H1 (cell line): ENCODE measurements at regions not wholly inside any gene's neighbourhood (a gene's known extent, or its start where the extent isn't known, plus 50 kb on each side); places are given as distances from the start of the nearest gene placed in this dataset.

ENCODE experiments used
- CTCF ChIA-PET: fragments of 300-600 bp; sonication (Branson Sonifier 250); formaldehyde crosslinking; loops from one replicate; lab custom pipeline; 2021; ENCODE audit not compliant: partially characterized antibody; lab: Charles Lee
- POLR2A ChIA-PET: fragments of 300-600 bp; sonication (Branson Sonifier 250); formaldehyde crosslinking; loops from one replicate; lab custom pipeline; 2021; ENCODE audit warnings: inconsistent platforms; ENCODE audit not compliant: partially characterized antibody; lab: Charles Lee
- DNase-seq, 2 experiments: peaks; one replicate each; pipeline versions ENCODE4 v3.0.0 to v3.0.0-alpha.2; 2010 to 2022; ENCODE audit warnings: low spot score in 2 of 2, low read depth in 1 of 2, mixed read lengths in 1 of 2
- FAIRE-seq: peaks from 2 replicates; lab custom pipeline; 2011; peaks lifted over from hg19 to GRCh38; lab: Jason Lieb, UNC
- H2AFZ ChIP-seq: 2 replicates; pipeline ENCODE4 v1.8.1; 2012; ENCODE audit warnings: low read length, inconsistent platforms
- H2AK5ac ChIP-seq: 2 replicates; pipeline ENCODE4 v1.6.1; 2013; ENCODE audit warnings: low read depth, low read length
- H2BK120ac ChIP-seq: replicated peaks from 2 replicates; pipeline ENCODE3; 2013; ENCODE audit warnings: low read depth, low read length, inconsistent platforms
- H2BK12ac ChIP-seq: 2 replicates; pipeline ENCODE4 v1.6.1; 2013; ENCODE audit warnings: low read depth, low read length
- H2BK15ac ChIP-seq: 2 replicates; pipeline ENCODE4 v1.6.1; 2013; ENCODE audit warnings: low read length
- H2BK20ac ChIP-seq: 2 replicates; pipeline ENCODE4 v1.6.1; 2013; ENCODE audit warnings: low read length
- H2BK5ac ChIP-seq: 2 replicates; pipeline ENCODE4 v1.6.1; 2013; ENCODE audit warnings: low read depth, low read length
- H3K14ac ChIP-seq: 2 replicates; pipeline ENCODE4 v1.6.1; 2013; ENCODE audit warnings: inconsistent platforms; ENCODE audit not compliant: insufficient read length
- H3K18ac ChIP-seq: 2 replicates; pipeline ENCODE4 v1.6.1; 2013; ENCODE audit warnings: low read length; ENCODE audit errors: extremely low read depth
- H3K23ac ChIP-seq: 2 replicates; pipeline ENCODE4 v1.6.1; 2013; ENCODE audit warnings: inconsistent platforms; ENCODE audit not compliant: insufficient read length
- H3K23me2 ChIP-seq: 2 replicates; pipeline ENCODE4 v1.6.1; 2013; ENCODE audit warnings: low read depth, low read length
- H3K27ac ChIP-seq: 2 replicates; pipeline ENCODE4 v1.6.1; 2011; ENCODE audit warnings: low read depth, low read length, inconsistent platforms
- H3K27me3 ChIP-seq, 4 experiments: replicated peaks in 1 of 4; 1 replicate in 1 of 4; 2 replicates in 3 of 4; pipeline versions ENCODE4 v1.6.1 to v1.8.1; 2011 to 2013; ENCODE audit warnings: low read length in 3 of 4, mild to moderate bottlenecking in 3 of 4, inconsistent platforms in 2 of 4, mixed read lengths in 2 of 4, moderate library complexity in 1 of 4; ENCODE audit not compliant: control insufficient read depth in 3 of 4, insufficient read depth in 3 of 4; ENCODE audit errors: extremely low read depth in 1 of 4
- H3K36me3 ChIP-seq, 4 experiments: 2 replicates each; pipeline versions ENCODE4 v1.6.1 to v1.8.1; 2011 to 2013; ENCODE audit warnings: mild to moderate bottlenecking in 4 of 4, low read length in 3 of 4, moderate library complexity in 2 of 4, control low read depth in 1 of 4, inconsistent platforms in 1 of 4; ENCODE audit not compliant: insufficient read depth in 4 of 4, control insufficient read depth in 2 of 4
- H3K4ac ChIP-seq: replicated peaks from 2 replicates; pipeline ENCODE3; 2013; ENCODE audit warnings: low read length, low read depth, mixed read lengths, inconsistent platforms; ENCODE audit not compliant: insufficient read length
- H3K4me1 ChIP-seq, 4 experiments: replicated peaks in 1 of 4; 1 replicate in 1 of 4; 2 replicates in 3 of 4; pipeline versions ENCODE4 v1.6.1 to v1.8.1; 2011 to 2013; ENCODE audit warnings: low read length in 3 of 4, inconsistent platforms in 2 of 4, mixed read lengths in 1 of 4; ENCODE audit not compliant: insufficient read depth in 4 of 4, control insufficient read depth in 3 of 4
- H3K4me2 ChIP-seq, 2 experiments: 2 replicates each; pipeline versions ENCODE4 v1.6.1 to v1.8.1; 2011 to 2013; ENCODE audit warnings: low read depth in 2 of 2, low read length in 2 of 2, control low read depth in 1 of 2, inconsistent platforms in 1 of 2, mild to moderate bottlenecking in 1 of 2; ENCODE audit not compliant: insufficient read depth in 1 of 2
- H3K4me3 ChIP-seq, 4 experiments: fragments of 200-600, 300-600 bp in 1 of 4; sonication (generic), shearing (Covaris generic), sonication (Bioruptor Twin) in 1 of 4; 2 replicates each; pipeline versions ENCODE4 v1.5.1 to v1.8.1; 2011 to 2016; ENCODE audit warnings: low read length in 4 of 4, low read depth in 3 of 4, control low read depth in 2 of 4, inconsistent platforms in 2 of 4, mild to moderate bottlenecking in 2 of 4, mixed read lengths in 1 of 4, moderate library complexity in 1 of 4; ENCODE audit not compliant: insufficient read depth in 2 of 4; ENCODE audit errors: extremely low read depth in 1 of 4
- H3K56ac ChIP-seq: replicated peaks from 2 replicates; pipeline ENCODE3; 2013; ENCODE audit warnings: low read depth, mild to moderate bottlenecking, mixed read lengths, low read length, inconsistent platforms; ENCODE audit not compliant: insufficient read length
- H3K79me1 ChIP-seq: 2 replicates; pipeline ENCODE4 v1.6.1; 2013; ENCODE audit warnings: low read depth, low read length, control low read depth
- H3K79me2 ChIP-seq, 2 experiments: 2 replicates each; pipeline versions ENCODE4 v1.6.1 to v1.8.1; 2012 to 2013; ENCODE audit warnings: low read length in 2 of 2, mild to moderate bottlenecking in 2 of 2, inconsistent platforms in 1 of 2; ENCODE audit not compliant: insufficient read depth in 2 of 2, control insufficient read depth in 1 of 2
- H3K9ac ChIP-seq, 4 experiments: replicated peaks in 1 of 4; 1 replicate in 1 of 4; 2 replicates in 3 of 4; pipeline versions ENCODE4 v1.6.1 to v1.8.1; 2011 to 2013; ENCODE audit warnings: low read depth in 3 of 4, low read length in 3 of 4, control low read depth in 2 of 4, mild to moderate bottlenecking in 2 of 4, moderate library complexity in 2 of 4, inconsistent platforms in 1 of 4; ENCODE audit errors: extremely low read depth in 1 of 4
- H3K9me3 ChIP-seq, 2 experiments: 2 replicates each; pipeline versions ENCODE4 v1.6.1 to v1.8.1; 2012 to 2013; ENCODE audit warnings: mild to moderate bottlenecking in 2 of 2, moderate library complexity in 2 of 2, control low read depth in 1 of 2, inconsistent platforms in 1 of 2, low read depth in 1 of 2, low read length in 1 of 2, mixed read lengths in 1 of 2; ENCODE audit not compliant: insufficient read depth in 2 of 2
- H4K20me1 ChIP-seq, 2 experiments: replicated peaks in 1 of 2; 2 replicates each; pipeline versions ENCODE3 to v1.8.1; 2011 to 2013; ENCODE audit warnings: inconsistent platforms in 2 of 2, low read length in 2 of 2, mild to moderate bottlenecking in 1 of 2; ENCODE audit not compliant: insufficient read depth in 2 of 2, control insufficient read depth in 1 of 2
- H4K5ac ChIP-seq: 2 replicates; pipeline ENCODE4 v1.6.1; 2013; ENCODE audit warnings: low read length, low read depth, mixed read lengths, inconsistent platforms; ENCODE audit not compliant: insufficient read length
- H4K8ac ChIP-seq: 2 replicates; pipeline ENCODE4 v1.8.0; 2013; ENCODE audit warnings: mild to moderate bottlenecking, moderate library complexity, low read length, inconsistent platforms; ENCODE audit not compliant: insufficient read depth; ENCODE audit errors: extremely low read depth
- H4K91ac ChIP-seq: replicated peaks from 2 replicates; pipeline ENCODE3; 2013; ENCODE audit warnings: low read length, mixed read lengths, inconsistent platforms; ENCODE audit not compliant: insufficient read length
- CBX5 ChIP-seq: fragments of 300-800, 300-1000 bp; sonication (generic); IDR thresholded peaks from 2 replicates; pipeline ENCODE4 v1.7.1; 2016; ENCODE audit warnings: antibody characterized with exemption, low read length, low read depth
- EGR1 ChIP-seq: IDR thresholded peaks from 2 replicates; pipeline ENCODE4 v1.6.1; 2011; ENCODE audit warnings: low read depth, low read length, borderline replicate concordance
- GTF2F1 ChIP-seq: IDR thresholded peaks from 2 replicates; pipeline ENCODE4 v1.6.1; 2012; ENCODE audit warnings: low read depth, low read length, improper control_type of control experiment, borderline replicate concordance
- HDAC2 ChIP-seq, 2 experiments: fragments of 300-600 bp in 1 of 2; sonication (generic) in 1 of 2; IDR thresholded peaks; 2 replicates each; pipeline ENCODE4 v1.6.1; 2011 to 2012; ENCODE audit warnings: low read depth in 2 of 2, low read length in 2 of 2, mild to moderate bottlenecking in 2 of 2, moderate library complexity in 2 of 2, borderline replicate concordance in 1 of 2, inconsistent platforms in 1 of 2
- KDM5A ChIP-seq: fragments of 200-600 bp; IDR thresholded peaks from 2 replicates; pipeline ENCODE4 v1.7.1; 2012; ENCODE audit warnings: mild to moderate bottlenecking, low read length, inconsistent platforms, mixed read lengths
- POLR2A ChIP-seq, 2 experiments: IDR thresholded peaks; 1 replicate in 1 of 2; 2 replicates in 1 of 2; pipeline ENCODE4 v1.6.1; 2011; ENCODE audit warnings: low read depth in 2 of 2, low read length in 2 of 2, mild to moderate bottlenecking in 2 of 2; ENCODE audit errors: control extremely low read depth in 1 of 2
- POU5F1 ChIP-seq: IDR thresholded peaks from 2 replicates; pipeline ENCODE4 v1.6.1; 2011; ENCODE audit warnings: low read depth, mild to moderate bottlenecking, low read length, moderate library complexity
- RAD21 ChIP-seq, 2 experiments: IDR thresholded peaks in 1 of 2; conservative IDR thresholded peaks in 1 of 2; 2 replicates each; pipeline ENCODE4 v1.6.1; 2011; ENCODE audit warnings: low read depth in 2 of 2, low read length in 2 of 2, improper control_type of control experiment in 1 of 2, inconsistent platforms in 1 of 2, mild to moderate bottlenecking in 1 of 2, moderate library complexity in 1 of 2
- TBP ChIP-seq: IDR thresholded peaks from 2 replicates; pipeline ENCODE4 v1.6.1; 2011; ENCODE audit warnings: low read depth, low read length, improper control_type of control experiment
- TEAD4 ChIP-seq: IDR thresholded peaks from 2 replicates; pipeline ENCODE4 v1.6.1; 2012; ENCODE audit warnings: low read depth, low read length, inconsistent platforms, mixed read lengths
- WGBS, 2 experiments: shearing (Covaris generic) in 1 of 2; methylation state at CpG; one replicate each; pipeline versions ENCODE4 v1.1.6 to v1.1.7; 2013 to 2015; ENCODE audit warnings: low lambda C conversion rate in 2 of 2, mixed read lengths in 2 of 2, inconsistent platforms in 1 of 2, low coverage in 1 of 2, missing lambda C conversion rate in 1 of 2; ENCODE audit not compliant: insufficient replicate concordance in 2 of 2, insufficient coverage in 1 of 2, insufficient read length in 1 of 2; ENCODE audit errors: extremely low coverage in 1 of 2, missing lambda C conversion rate in 1 of 2; 5-methylcytosine and 5-hydroxymethylcytosine counted together
- TF ChIP-seq, protein P1 (sequence below): IDR thresholded peaks from 2 replicates; pipeline ENCODE4 v1.6.1; 2012; ENCODE audit warnings: low read length, inconsistent platforms

DNA sequence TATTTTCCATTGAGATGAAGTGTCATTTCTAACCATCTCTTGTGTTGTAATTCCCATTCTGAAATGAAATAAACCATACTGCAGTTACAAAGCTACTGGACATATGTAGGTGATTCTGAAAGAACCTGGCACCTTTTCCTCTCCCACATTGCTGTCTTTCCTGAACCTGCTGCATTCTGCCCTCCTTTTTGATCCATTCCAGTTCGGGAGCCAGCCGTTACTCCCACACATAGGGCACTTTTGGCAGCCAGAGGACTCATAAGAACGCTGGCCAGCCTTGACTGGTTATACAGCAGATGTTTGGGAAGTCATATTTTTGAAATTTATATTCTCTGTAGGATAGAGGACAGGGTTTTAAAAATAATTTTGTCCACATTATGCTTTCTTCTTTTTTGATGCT is 369.8 kb upstream of the CDH7 start:
- Histone ChIP-seq H3K4me3 (no peak overlapping the region), H3K14ac (no peak overlapping the region), H3K23ac (no peak overlapping the region), H2BK15ac (no peak overlapping the region), H4K91ac (no peak overlapping the region), H2AFZ (no peak overlapping the region), H3K18ac (no peak overlapping the region), H3K9ac (no peak overlapping the region), H3K4me1 (no peaks in the 10 kb centered on the region), H3K79me1 (no peaks in the 10 kb centered on the region), H3K23me2 (no peaks in the 10 kb centered on the region), H3K27me3 (no peaks in the 10 kb centered on the region), H3K4ac (no peak overlapping the region), H2BK5ac (no peak overlapping the region), H3K4me2 (no peak overlapping the region), H3K27ac (no peak overlapping the region), H4K5ac (no peak overlapping the region), H4K8ac (no peak overlapping the region), H2AK5ac (no peak overlapping the region), H2BK20ac (no peak overlapping the region), H2BK120ac (no peak overlapping the region), H3K36me3 (no peaks in the 10 kb centered on the region), H4K20me1 (no peaks in the 10 kb centered on the region), H3K9me3 (peaks cover 0 to 9% of the 10 kb centered on the region in 2 experiments; a peak in 1 of 4 replicates), H3K79me2 (no peaks in the 10 kb centered on the region), H3K56ac (no peak overlapping the region), H2BK12ac (no peak overlapping the region)
- ChIA-PET POLR2A (no interaction called here), CTCF (no interaction called here)
- WGBS, 2 experiments = 89% methylated on average over 3 of the region's 3 CpGs; no CpG with 5 or more reads in 1 of the 2 experiments
- no peak for FAIRE-seq
- no peak for DNase-seq
- TF ChIP-seq GTF2F1 = no peak
- TF ChIP-seq KDM5A = no peak
- TF ChIP-seq TBP = no peak
- no peak for TF ChIP-seq POLR2A (IDR thresholded peaks at IDR 0.05; ENCODE audit: control extremely low read depth in 1 of 2, low read depth in 2 of 2, low read length in 2 of 2)
- TF ChIP-seq CBX5 = no peak
- TF ChIP-seq HDAC2 (IDR thresholded peaks at IDR 0.05; ENCODE audit: borderline replicate concordance in 1 of 2, low read depth in 2 of 2, low read length in 2 of 2) = no peak
- TF ChIP-seq POU5F1 = no peak
- no peak for TF ChIP-seq EGR1
- no peak for TF ChIP-seq RAD21 (IDR thresholded peaks at IDR 0.05 in 1 of 2, conservative IDR thresholded peaks at IDR 0.05 in 1 of 2; ENCODE audit: low read depth in 2 of 2, low read length in 2 of 2)
- TF ChIP-seq TEAD4 = no peak
- TF ChIP-seq, protein P1, sequence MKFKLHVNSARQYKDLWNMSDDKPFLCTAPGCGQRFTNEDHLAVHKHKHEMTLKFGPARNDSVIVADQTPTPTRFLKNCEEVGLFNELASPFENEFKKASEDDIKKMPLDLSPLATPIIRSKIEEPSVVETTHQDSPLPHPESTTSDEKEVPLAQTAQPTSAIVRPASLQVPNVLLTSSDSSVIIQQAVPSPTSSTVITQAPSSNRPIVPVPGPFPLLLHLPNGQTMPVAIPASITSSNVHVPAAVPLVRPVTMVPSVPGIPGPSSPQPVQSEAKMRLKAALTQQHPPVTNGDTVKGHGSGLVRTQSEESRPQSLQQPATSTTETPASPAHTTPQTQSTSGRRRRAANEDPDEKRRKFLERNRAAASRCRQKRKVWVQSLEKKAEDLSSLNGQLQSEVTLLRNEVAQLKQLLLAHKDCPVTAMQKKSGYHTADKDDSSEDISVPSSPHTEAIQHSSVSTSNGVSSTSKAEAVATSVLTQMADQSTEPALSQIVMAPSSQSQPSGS = no peak
